ENCODE measurements at regions not wholly inside any gene's neighbourhood (a gene's known extent, or its start where the extent isn't known, plus 50 kb on each side); places are given as distances from the start of the nearest gene placed in this dataset.
"Not testable (repeated sequence)": the region's sequence is repeated elsewhere in the genome, so short reads cannot be mapped to it uniquely, and the experiment has no call there.

GRCh38 chr7:131021902-131022301, 287.9 kb upstream of the KLF14 start:
- DNase-seq (ENCODE audit: low read depth) = no peak

- DNase-seq (ENCODE audit: low read depth) = no peak
Measured at GRCh38 chr7:131026297-131027000, 292.4 kb upstream of the KLF14 start.

GRCh38 chr7:131027287-131027773, 293.3 kb upstream of the KLF14 start:
- no peak for DNase-seq (ENCODE audit: low read depth)

- no peak for DNase-seq (ENCODE audit: low read depth)
Measured at GRCh38 chr7:131028295-131028694, 294.3 kb upstream of the KLF14 start.

GRCh38 chr7:131029002-131029401, 295.0 kb upstream of the KLF14 start:
- DNase-seq (ENCODE audit: low read depth) = no peak

- DNase-seq (ENCODE audit: low read depth) = no peak
Measured at GRCh38 chr7:131031099-131031868, 296.4 kb upstream of the MKLN1 start.

- DNase-seq (ENCODE audit: low read depth) = no peak
Measured at GRCh38 chr7:131032786-131033185, 294.9 kb upstream of the MKLN1 start.

- no peak for DNase-seq (ENCODE audit: low read depth)
Measured at GRCh38 chr7:131034166-131034881, 293.4 kb upstream of the MKLN1 start.

- no peak for DNase-seq (ENCODE audit: low read depth)
Measured at GRCh38 chr7:131035088-131035770, 292.4 kb upstream of the MKLN1 start.

- DNase-seq (ENCODE audit: low read depth) = no peak
Measured at GRCh38 chr7:131038153-131038552, 289.5 kb upstream of the MKLN1 start.

- DNase-seq (ENCODE audit: low read depth) = no peak
Measured at GRCh38 chr7:131039355-131039762, 288.3 kb upstream of the MKLN1 start.

GRCh38 chr7:131039836-131040235, 287.8 kb upstream of the MKLN1 start:
- no peak for DNase-seq (ENCODE audit: low read depth)

- no peak for DNase-seq (ENCODE audit: low read depth)
Measured at GRCh38 chr7:131040467-131040932, 287.2 kb upstream of the MKLN1 start.

- not testable (repeated sequence) for DNase-seq (ENCODE audit: low read depth)
Measured at GRCh38 chr7:131041012-131041695, 286.5 kb upstream of the MKLN1 start.

GRCh38 chr7:131042269-131043160, 285.2 kb upstream of the MKLN1 start:
- DNase-seq (ENCODE audit: low read depth) = no peak

GRCh38 chr7:131045526-131045925, 282.1 kb upstream of the MKLN1 start:
- DNase-seq (ENCODE audit: low read depth) = no peak

GRCh38 chr7:131046246-131046645, 281.4 kb upstream of the MKLN1 start:
- DNase-seq (ENCODE audit: low read depth) = no peak

- no peak for DNase-seq (ENCODE audit: low read depth)
Measured at GRCh38 chr7:131047651-131048304, 279.9 kb upstream of the MKLN1 start.

GRCh38 chr7:131051304-131051703, 276.4 kb upstream of the MKLN1 start:
- no peak for DNase-seq (ENCODE audit: low read depth)
